HG03095 (cell line): ENCODE measurements at regions not wholly inside any gene's neighbourhood (a gene's known extent, or its start where the extent isn't known, plus 50 kb on each side); places are given as distances from the start of the nearest gene placed in this dataset.
"Not testable (repeated sequence)": the region's sequence is repeated elsewhere in the genome, so short reads cannot be mapped to it uniquely, and the experiment has no call there.

Experiments used
- ATAC-seq: cut with Tn5 transposase; IDR thresholded peaks from one replicate; pipeline ENCODE4 v1.9.1; 2021; ENCODE audit warnings: moderate library complexity; ENCODE audit not compliant: unreplicated experiment

GRCh38 chr2:131858197-131858596 lies 303.6 kb downstream of the ANKRD30BL start:
- not testable (repeated sequence) for ATAC-seq
